Right renal pelvis (tissue), 4 donors: ENCODE measurements at regions not wholly inside any gene's neighbourhood (a gene's known extent, or its start where the extent isn't known, plus 50 kb on each side); places are given as distances from the start of the nearest gene placed in this dataset.
"Not testable (repeated sequence)": the region's sequence is repeated elsewhere in the genome, so short reads cannot be mapped to it uniquely, and the experiment has no call there.

Source experiments
- DNase-seq, 4 donors: peaks; one replicate each; pipeline ENCODE4 v3.0.0-alpha.2; 2013; ENCODE audit warnings: low read depth in 4 of 4, low spot score in 3 of 4, missing footprints in 1 of 4

DNA sequence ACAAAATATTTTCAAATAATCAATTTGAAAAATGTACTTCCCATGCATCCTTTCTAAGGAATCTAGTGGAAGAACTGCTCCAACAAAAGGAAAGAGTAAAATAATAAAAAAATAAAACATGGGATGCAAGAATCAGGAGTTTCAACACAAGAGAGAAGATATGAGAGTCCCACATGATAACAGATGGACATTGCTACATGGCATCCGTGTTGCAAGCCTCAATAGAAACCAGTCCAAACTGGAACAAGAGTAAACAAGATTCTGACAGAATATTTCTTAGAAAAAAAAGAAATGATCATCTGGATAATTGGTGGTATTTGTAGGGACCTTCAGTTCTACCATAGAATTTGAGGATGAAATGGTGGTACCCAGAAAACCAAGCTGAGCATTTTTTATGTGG lies 186.8 kb downstream of the FRK start:
- DNase-seq, result no peak

DNA sequence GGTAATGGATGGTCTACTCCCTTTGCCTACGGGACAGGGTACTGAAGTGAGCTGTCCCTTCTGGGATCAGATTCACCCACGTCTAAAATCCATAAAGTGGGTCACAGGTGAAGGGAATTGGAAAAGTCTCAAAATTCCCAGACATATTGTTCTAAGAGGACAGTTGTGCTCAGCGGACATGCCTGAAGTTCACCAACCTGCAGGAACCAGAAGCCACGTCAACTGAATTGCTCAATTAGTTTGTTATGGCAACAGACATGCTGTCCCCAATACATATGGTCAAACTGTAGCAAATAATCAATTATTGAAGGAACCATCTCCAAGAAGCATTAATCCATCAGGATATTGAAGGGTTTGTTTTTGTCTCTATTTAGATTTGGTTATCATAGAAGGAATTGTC lies 190.2 kb downstream of the FRK start:
- no peak for DNase-seq

DNA sequence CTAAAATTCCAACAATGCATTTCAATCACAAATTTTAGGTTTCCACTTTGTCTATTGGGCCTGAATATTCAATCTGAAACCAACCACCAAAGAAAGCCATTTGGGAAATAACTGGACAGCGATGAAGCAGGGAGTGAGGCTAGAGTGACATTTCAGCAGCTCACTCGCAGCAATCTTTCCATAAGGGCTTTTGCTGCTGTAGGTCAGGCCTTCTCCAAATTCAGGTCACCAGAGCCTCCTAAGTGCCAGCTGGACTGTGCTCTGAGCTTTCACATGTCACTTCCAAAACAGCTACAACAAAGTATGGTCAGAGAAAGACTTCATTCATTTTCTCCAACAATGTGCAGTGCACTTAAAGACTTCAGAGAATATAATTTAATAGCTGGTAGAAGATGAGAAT lies 194.8 kb downstream of the FRK start:
- DNase-seq, result no peak

DNA sequence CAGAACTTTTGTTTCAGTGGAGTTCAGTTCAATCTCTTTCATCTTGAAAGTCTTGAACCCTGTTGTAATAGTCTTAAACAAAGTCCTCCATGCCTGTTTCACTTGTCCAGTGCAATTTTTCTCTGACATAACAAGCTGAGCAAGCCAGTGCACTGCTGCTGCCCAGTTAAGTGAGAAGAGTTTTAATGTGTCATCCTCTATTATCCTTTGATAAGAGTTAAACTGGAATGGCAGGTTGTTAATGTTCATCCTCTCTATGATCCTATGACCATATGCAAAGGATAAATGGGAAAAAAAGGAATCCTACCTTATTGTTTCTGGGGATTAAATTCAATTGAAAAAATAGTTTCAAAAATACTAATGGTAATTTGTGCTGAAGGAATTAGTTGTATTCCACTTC lies 197.5 kb downstream of the FRK start:
- no peak for DNase-seq

- DNase-seq, result not testable (repeated sequence)
These were observed 199.0 kb downstream of the FRK start for GRCh38 chr6:115861658-115862057.

GRCh38 chr6:115859577-115859976 lies 201.1 kb downstream of the FRK start:
- DNase-seq, result not testable (repeated sequence)

DNA sequence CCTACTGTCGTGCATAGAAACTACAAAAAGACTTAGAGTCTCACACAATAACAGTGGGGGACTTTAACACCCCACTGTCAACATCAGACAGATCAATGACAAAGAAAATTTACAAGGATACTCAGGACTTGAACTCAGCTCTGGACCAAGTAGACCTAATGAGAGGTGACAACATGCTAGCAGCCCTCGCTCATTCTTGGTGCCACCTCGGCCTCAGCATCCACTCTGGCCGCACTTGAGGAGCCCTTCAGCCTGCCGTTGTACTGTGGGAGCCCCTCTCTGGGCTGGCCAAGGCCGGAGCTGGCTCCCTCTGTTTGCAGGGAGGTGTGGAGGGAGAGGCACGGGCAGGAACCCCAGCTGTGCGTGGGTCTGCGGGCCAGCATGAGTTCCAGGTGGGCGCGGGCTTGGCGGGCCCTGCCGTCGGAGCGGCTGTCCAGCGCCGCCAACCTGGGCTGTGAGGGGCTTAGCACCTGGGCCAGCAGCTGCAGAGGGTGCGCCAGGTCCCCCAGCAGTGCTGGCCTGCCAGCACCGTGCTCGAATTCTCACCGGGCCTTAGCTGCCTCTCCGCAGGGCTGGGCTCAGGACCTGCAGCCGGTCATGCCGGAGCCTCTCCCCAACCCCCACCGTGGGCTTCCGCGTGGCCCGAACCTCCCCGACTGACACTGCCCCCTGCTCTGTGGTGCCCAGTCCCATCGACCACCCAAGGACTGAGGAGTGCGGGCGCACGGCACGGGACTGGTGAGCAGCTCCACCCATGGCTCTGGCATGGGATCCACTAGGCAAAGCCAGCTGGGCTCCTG lies 205.6 kb downstream of the FRK start:
- no peak for DNase-seq

DNA sequence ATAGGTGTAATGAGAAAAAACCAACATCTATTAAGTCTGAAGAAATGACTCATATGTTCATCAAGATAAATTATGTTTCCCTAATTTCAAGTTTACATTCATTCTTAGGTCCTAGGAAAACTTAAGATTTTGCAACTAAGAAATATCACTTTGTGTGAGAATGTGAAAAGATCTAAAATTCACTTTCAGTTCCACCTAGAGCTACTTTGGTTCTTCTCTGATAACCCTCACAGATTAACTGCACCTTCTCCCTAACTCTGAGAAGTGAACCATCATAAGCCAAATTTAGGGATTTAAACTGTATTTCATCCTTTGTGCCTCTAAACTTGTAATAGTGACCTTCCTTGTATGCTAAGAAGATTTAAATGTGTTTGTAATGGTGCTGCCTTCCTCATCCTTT lies 213.0 kb downstream of the FRK start:
- DNase-seq, result no peak

DNA sequence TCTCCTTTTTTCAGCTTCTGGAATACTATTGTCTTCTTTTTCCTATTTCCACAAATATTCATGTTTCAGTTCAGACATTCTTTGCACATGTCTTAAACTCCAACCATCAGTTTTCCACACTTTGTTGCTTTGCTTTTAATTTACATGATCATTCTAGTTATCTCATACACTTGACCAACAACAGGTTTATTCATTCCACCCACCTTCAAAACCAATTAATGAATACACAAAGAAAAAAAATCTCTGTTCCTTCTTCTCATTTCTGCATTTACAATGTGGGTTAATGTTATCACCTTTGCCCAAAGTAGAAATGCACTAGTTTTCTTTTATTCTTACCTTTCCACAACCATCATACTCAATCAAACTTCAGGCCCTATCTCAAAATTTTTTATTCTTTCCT lies 216.7 kb downstream of the FRK start:
- no peak for DNase-seq

- no peak for DNase-seq
These were observed 218.4 kb downstream of the FRK start for GRCh38 chr6:115842338-115842737.

DNA sequence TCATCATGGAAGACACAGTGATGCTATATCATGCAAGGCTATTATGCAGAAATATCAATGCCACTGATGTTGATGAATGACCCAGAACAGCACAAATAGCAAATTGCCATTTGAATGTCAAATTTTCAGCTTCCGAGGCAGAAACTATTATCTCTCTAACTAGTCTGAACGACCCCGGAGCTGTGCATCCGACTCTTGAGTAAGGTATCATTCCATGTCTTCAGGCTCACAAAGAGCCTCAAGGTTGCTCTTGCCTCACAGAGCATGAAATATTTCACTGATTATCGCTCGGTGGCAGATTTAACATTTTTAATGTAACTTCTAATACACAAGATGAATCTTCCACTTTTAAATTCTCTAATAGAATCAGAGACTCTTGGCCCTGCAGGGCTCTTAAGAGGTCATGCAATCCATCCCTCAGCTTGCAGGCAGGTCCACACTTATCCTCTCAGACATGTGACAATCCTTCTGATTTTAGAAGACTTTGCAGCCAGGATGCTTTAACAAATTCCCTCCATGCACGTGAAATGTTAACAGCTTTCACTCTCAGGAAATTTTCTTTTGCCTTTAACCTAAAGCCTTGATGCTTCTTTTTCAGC lies 221.0 kb downstream of the FRK start:
- no peak for DNase-seq

- no peak for DNase-seq
These were observed 221.8 kb downstream of the FRK start for GRCh38 chr6:115838763-115839401.

DNA sequence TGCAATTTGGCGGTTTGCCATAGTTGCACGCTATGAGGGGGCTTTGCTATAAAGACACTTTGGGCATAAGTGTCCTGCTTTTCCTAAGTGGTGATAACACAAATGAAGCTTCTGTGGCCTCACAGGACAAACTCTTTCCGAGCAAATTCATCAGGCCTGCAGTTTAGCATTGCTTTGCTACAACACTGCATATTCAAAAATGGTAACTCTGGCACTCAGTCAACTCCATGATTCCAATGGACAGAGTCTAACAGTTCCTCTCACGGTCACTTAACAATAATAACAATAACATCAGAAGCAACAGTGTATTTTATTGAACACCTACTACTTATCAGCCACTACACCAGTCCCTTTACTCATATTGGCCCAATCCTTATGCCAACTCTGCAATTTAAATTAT lies 222.5 kb downstream of the FRK start:
- no peak for DNase-seq

DNA sequence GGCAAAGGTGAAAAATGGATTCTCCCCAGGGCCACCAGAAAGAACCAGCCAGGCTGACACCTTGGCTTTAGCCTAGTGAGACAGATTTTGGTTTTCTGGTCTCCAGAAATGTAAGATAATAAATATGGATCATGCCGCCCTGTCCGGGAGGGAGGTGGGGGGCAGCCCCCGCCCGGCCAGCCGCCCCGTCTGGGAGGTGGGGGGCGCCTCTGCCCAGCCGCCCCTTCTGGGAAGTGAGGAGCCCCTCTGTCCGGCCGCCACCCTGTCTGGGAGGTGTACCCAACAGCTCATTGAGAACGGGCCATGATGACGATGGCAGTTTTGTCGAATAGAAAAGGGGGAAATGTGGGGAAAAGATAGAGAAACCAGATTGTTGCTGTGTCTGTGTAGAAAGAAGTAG lies 224.3 kb downstream of the FRK start:
- DNase-seq, result not testable (repeated sequence)

DNA sequence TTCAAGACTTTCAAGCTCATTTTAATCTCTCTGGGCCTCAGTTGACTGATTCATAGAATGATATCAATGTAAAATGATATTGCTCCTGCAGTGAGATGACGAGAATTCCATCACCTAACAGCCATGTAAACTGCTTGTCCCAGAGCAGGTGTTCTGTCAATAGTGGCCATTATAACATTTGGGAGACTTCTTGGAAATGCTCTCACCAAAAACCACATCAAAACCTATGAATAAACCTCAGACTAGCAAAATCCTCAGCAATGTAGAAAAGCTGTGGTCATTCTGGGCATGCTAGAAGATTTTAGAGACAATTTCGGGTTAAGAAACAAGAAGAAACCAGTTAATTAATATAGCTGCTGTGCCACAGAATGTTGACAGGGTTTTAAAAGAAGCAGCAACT lies 225.4 kb downstream of the FRK start:
- no peak for DNase-seq

- not testable (repeated sequence) for DNase-seq
These were observed 226.1 kb downstream of the FRK start for GRCh38 chr6:115834542-115834941.

DNA sequence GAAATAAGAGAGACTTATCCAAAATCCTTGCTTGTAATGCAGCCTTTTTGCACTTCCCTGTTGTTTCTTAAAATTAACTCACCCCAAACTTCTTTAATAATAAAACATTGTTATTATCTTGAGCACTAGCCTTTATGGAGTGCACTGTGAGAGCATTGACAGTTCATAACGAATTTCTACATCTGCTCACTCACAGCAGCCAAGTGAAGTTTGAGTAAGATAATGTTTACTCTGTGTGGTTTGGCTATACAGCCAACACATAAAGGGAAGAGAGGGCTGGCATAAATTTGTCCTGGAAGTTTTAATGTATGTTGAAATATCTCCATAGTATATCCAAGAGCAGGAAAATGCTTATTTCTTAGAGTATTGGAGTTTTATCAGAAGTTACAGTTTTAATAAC lies 227.9 kb downstream of the FRK start:
- no peak for DNase-seq

DNA sequence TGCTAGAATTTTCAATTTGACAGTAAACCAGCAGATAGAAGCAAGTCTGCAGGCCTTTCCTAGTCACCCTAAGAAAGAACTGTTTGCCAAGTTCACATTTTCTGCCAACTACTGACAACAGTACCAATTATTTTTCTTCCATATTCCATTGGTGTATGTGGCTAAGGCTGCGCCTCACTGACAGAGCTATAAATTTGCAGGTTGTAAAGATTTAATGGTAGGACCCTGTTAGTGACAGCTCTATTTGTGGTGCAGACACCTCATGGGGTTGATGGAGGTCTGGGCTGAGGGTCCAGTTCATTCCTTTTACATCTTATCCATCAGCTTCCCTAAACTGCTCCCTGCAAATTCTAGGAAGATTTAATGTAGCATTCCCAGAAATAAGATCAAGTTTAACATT lies 228.5 kb downstream of the FRK start:
- no peak for DNase-seq

DNA sequence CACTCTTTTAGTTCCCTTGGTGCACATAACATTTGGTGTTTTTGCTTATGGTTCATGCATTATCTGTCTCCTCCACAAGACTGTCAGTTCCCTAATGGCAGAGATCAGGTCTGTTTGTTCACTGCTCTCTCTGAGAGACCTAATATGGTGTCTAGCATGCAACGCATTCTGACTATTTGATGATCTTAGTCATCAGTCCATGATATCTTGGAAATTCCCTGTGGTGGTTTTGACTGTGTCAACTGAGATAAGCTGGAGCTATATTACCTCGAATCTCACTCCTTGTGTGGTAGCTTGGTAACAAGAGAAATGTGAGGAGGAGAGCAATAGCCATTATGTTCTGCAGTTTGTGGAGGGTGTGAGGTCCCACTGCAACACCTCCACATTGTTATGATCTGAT lies 229.8 kb downstream of the FRK start:
- DNase-seq, result no peak

- DNase-seq, result no peak
These were observed 238.9 kb downstream of the FRK start for GRCh38 chr6:115821798-115822197.

DNA sequence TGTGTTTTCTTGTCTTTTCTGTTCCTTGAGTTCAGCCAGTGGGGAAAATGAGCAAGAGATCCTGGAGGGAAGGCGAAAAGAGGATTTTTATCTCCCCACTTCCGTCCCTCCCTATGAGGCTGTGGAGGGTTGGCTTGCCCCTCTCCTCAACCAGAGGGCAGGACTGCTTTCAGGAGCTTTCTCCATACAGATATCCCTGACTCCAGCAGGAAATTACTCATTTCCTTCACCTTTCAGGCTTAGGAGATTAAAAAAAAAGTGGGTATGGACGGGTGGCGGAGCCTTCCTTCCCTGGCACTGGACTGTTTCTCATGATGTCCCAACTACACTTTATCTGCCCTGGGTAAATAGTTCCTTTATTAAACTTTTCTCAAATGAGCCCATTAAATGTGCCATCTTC lies 241.2 kb downstream of the FRK start:
- DNase-seq, result no peak

GRCh38 chr6:115817161-115817560 lies 243.5 kb downstream of the FRK start:
- DNase-seq, result no peak
